Spinal cord (tissue), 9 donors: ENCODE measurements at regions not wholly inside any gene's neighbourhood (a gene's known extent, or its start where the extent isn't known, plus 50 kb on each side); places are given as distances from the start of the nearest gene placed in this dataset.

Experiments used
- DNase-seq, 6 donors: peaks; one replicate each; pipeline versions ENCODE4 v3.0.0 to v3.0.0-alpha.2; 2013 to 2015; ENCODE audit warnings: low spot score in 6 of 6, low read depth in 4 of 6
- H3K27ac ChIP-seq: one replicate; pipeline ENCODE4 v1.5.1; 2013; ENCODE audit warnings: low read depth, low read length, control low read depth
- H3K27me3 ChIP-seq: one replicate; pipeline ENCODE4 v1.6.1; 2013; ENCODE audit warnings: low read length; ENCODE audit not compliant: control insufficient read depth, insufficient read depth
- H3K36me3 ChIP-seq: one replicate; pipeline ENCODE4 v1.6.1; 2013; ENCODE audit warnings: low read length; ENCODE audit not compliant: control insufficient read depth, insufficient read depth
- H3K4me1 ChIP-seq: one replicate; pipeline ENCODE4 v1.6.1; 2013; ENCODE audit warnings: low read length; ENCODE audit not compliant: control insufficient read depth, insufficient read depth
- H3K4me3 ChIP-seq: one replicate; pipeline ENCODE4 v1.5.1; 2013; ENCODE audit warnings: low read depth, low read length, control low read depth
- H3K9me3 ChIP-seq: one replicate; pipeline ENCODE4 v1.6.1; 2013; ENCODE audit warnings: low read length; ENCODE audit not compliant: control insufficient read depth, insufficient read depth
- WGBS: methylation state at CpG from one replicate; pipeline ENCODE4 v1.1.5; 2013; ENCODE audit warnings: missing lambda C conversion rate; ENCODE audit not compliant: insufficient coverage; 5-methylcytosine and 5-hydroxymethylcytosine counted together
- donor health status: healthy.

- Histone ChIP-seq H3K27me3 (peaks cover 4% of the 10 kb centered on the region), H3K4me1 (peaks cover 11% of the 10 kb centered on the region), H3K27ac (no peak overlapping the region), H3K36me3 (no peaks in the 10 kb centered on the region), H3K9me3 (no peaks in the 10 kb centered on the region), H3K4me3 (no peak overlapping the region)
- no peak for DNase-seq
- 74% methylated on average over 13 of the region's 21 CpGs for WGBS
These were observed 77.5 kb upstream of the UNC5A start for GRCh38 chr5:176732736-176733405.

- DNase-seq = peak in 1 of 6 donors; percentile 88
- H3K27me3 ChIP-seq = peaks cover 2% of the 10 kb centered on the region
- no peaks in the 10 kb centered on the region for H3K9me3 ChIP-seq
- H3K27ac ChIP-seq = no peak overlapping the region
- 60% methylated on average over 32 of the region's 32 CpGs for WGBS
- peaks cover 11% of the 10 kb centered on the region for H3K4me1 ChIP-seq
- no peaks in the 10 kb centered on the region for H3K36me3 ChIP-seq
- no peak overlapping the region for H3K4me3 ChIP-seq
These were observed 76.7 kb upstream of the UNC5A start for GRCh38 chr5:176733406-176734262.

DNA sequence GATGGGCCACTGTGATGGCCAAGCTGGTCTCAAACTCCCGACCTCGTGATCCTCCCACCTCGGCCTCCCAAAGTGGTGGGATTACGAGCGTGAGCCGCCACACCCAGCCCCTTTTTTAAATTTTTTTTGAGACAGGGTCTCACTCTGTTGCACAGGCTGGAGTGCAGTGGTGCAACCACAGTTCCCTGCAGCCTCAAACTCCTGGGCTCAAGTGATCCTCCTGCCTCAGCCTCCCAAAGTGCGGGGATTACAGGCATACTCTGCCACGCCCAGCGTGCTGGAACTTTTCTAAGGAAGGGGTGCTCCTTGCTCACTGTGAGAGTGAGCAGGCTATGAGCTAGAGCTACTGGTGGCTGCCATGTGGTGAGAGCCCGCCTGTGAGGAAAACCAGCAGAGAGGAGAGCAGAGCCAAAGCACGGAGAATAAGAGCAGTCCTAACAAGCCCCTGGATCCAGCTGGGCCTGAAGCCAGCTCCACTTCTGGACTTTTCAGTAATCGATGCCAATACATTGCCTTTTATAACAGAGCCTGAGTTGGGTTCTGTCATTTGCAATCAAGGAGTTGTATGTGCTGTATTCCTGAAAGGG lies 75.5 kb upstream of the UNC5A start:
- DNase-seq = no peak
- no peak overlapping the region for H3K4me3 ChIP-seq
- no peaks in the 10 kb centered on the region for H3K9me3 ChIP-seq
- no peaks in the 10 kb centered on the region for H3K36me3 ChIP-seq
- peaks cover 23% of the 10 kb centered on the region for H3K4me1 ChIP-seq
- 89% methylated on average over 11 of the region's 12 CpGs for WGBS
- H3K27ac ChIP-seq = no peak overlapping the region
- H3K27me3 ChIP-seq = peaks cover 5% of the 10 kb centered on the region

GRCh38 chr5:176735383-176736265 lies 74.7 kb upstream of the UNC5A start:
- Histone ChIP-seq H3K27me3 (peaks cover 5% of the 10 kb centered on the region), H3K36me3 (no peaks in the 10 kb centered on the region), H3K27ac (no peak overlapping the region), H3K4me1 (peaks cover 31% of the 10 kb centered on the region), H3K9me3 (no peaks in the 10 kb centered on the region), H3K4me3 (no peak overlapping the region)
- WGBS = 78% methylated on average over 13 of the region's 16 CpGs
- no peak for DNase-seq

DNA sequence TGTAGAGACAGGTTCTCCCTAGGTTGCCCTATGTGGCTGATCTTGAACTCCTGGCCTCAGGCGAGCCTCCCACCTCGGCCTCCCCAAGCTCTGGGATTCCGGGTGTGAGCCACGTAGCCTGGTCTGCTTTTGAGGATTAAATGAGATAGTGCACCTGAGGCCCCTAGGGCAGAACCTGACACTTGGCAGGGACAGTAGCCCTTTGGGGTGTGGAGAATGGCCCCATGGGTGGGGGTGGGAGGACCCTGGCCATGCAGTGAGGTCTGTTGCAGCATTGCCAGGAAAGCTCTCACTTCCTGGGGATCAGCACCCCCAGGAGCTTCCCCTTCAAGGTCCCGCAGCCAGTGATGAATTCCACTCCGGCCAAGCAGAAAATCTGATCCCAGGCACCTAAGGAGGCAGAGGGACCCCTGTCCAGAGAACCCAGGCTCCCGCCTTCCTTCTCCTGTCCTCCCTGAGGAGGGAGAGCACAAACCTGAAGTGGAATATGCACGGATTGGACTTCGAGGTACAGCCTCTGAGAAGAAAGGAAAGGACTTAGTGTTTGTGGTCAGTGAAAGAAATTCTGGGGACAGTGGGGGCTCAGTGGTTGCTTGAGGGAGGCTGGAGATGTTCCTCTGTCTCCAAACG lies 73.9 kb upstream of the UNC5A start:
- Histone ChIP-seq H3K36me3 (no peaks in the 10 kb centered on the region), H3K27ac (no peak overlapping the region), H3K4me3 (no peak overlapping the region), H3K9me3 (no peaks in the 10 kb centered on the region), H3K27me3 (peaks cover 3% of the 10 kb centered on the region), H3K4me1 (peaks cover 33% of the 10 kb centered on the region)
- WGBS = 67% methylated on average over 9 of the region's 10 CpGs
- DNase-seq = no peak

DNA sequence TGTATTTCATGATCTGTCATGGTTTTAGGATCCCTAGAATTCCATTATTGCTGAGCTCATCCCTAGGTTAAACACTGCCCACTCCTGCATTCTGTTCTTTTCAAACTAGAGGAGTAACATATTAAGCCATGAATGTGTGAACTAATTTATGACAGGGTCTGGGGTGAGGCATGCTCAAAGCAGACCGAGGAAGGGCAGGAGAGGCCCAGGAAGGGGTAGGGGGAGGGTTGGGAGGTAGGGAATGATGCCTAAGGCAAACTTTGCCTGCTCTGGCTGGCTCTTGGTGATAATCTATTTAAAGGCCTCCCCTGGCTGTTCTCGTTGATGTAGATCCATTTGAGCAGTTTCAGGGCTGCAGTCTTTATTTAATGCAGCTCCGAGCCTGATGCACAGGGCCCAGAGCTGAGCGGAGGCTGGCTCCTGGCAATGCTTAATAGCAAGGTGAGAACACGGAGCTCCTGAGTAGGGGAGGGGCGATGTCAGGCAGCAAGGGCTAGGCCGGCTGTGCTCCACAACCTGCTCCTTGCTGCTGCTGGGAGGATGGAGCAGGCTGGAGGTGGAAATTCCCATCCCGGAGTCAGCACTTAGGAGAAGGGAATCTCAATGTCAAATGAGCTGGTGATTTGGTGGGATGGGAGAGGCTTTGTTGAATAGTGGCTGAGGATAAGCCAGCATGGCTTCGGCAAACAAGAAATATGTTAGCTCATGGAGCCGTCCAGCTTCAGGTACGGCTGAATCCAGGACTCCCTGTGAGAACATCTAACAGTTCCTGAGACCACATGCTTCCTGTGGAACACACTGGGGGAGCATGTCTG lies 73.2 kb upstream of the UNC5A start:
- peaks cover 3% of the 10 kb centered on the region for H3K27me3 ChIP-seq
- H3K36me3 ChIP-seq = no peaks in the 10 kb centered on the region
- DNase-seq = peak in 1 of 6 donors; percentile 52
- 64% methylated on average over 10 of the region's 11 CpGs for WGBS
- H3K4me3 ChIP-seq = no peak overlapping the region
- H3K27ac ChIP-seq = no peak overlapping the region
- H3K9me3 ChIP-seq = no peaks in the 10 kb centered on the region
- peaks cover 33% of the 10 kb centered on the region for H3K4me1 ChIP-seq

GRCh38 chr5:176737746-176738636 lies 72.4 kb upstream of the UNC5A start:
- Histone ChIP-seq H3K4me1 (peaks cover 34% of the 10 kb centered on the region), H3K4me3 (no peak overlapping the region), H3K36me3 (no peaks in the 10 kb centered on the region), H3K27me3 (peaks cover 7% of the 10 kb centered on the region), H3K27ac (no peak overlapping the region), H3K9me3 (no peaks in the 10 kb centered on the region)
- no peak for DNase-seq
- 85% methylated on average over 11 of the region's 21 CpGs for WGBS
